Non-pigmented ciliary epithelial cell (primary cell): ENCODE measurements at regions not wholly inside any gene's neighbourhood (a gene's known extent, or its start where the extent isn't known, plus 50 kb on each side); places are given as distances from the start of the nearest gene placed in this dataset.

Experiments used
- DNase-seq: peaks from one replicate; pipeline ENCODE4 v3.0.0-alpha.2; 2010; ENCODE audit warnings: low read depth

GRCh38 chr4:179465131-179465797, 2023.0 kb upstream of the AGA start:
- no peak for DNase-seq

- no peak for DNase-seq
These were observed 2025.6 kb upstream of the AGA start for GRCh38 chr4:179467878-179468277.

- no peak for DNase-seq
These were observed 2029.9 kb upstream of the AGA start for GRCh38 chr4:179472164-179472563.

GRCh38 chr4:179478608-179479007, 2036.4 kb upstream of the AGA start:
- no peak for DNase-seq

DNA sequence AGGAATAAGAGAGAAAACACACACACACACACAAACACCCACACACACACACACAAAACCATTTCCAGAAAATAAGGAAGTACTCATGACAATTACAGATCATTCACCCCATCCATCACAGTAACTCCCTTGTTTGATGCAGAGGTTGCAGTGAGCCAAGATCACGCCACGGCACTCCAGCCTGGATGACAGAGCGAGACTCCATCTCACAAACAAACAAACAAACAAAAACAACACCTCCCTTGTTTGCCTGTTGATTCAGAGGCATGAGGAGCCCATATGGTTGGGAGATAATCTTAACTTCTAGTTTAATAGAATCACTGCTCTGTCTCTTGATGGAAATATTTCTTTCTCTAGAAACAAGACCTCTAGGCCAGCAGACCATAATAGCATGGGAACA, 2043.5 kb upstream of the AGA start:
- DNase-seq = no peak

DNA sequence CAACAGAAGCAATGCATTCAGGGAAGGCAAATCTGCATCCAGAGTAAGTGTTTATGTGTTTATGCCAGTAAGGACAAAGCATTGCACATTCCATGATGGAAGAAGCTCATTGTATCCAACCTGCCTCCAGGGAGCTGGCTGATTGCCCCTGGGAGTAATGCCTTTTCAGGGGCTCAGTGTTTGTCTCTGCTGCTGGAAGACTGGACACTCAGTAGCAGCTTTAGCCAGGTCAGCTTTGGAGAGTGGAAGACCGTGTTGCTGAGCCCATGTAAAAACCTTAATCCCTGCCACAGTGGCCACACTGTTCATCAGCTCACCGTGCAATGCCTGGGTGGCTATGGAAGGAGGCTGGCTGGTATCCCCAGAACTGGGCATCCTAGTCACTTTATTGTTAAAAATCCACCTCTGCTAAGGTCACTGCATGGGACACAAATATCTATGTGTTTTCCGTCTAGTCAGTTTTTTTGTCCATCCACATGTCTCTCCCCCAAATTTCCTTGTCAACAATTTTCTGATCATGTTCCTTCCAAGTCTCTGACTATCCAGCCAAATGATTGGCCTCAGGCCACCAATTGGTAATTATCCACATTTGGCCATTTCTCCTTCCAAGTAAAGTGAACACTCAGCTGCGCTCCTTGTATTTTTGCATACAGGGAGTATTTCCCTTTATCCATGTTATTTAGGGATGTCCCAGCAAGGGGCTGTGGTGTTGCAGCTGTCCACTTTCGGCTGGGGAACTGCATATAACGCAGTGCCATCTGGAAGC, 2044.5 kb upstream of the AGA start:
- DNase-seq = no peak

GRCh38 chr4:179492260-179493080, 2050.2 kb upstream of the AGA start:
- DNase-seq = no peak

GRCh38 chr4:179503976-179504375, 2061.7 kb upstream of the AGA start:
- DNase-seq = no peak

DNA sequence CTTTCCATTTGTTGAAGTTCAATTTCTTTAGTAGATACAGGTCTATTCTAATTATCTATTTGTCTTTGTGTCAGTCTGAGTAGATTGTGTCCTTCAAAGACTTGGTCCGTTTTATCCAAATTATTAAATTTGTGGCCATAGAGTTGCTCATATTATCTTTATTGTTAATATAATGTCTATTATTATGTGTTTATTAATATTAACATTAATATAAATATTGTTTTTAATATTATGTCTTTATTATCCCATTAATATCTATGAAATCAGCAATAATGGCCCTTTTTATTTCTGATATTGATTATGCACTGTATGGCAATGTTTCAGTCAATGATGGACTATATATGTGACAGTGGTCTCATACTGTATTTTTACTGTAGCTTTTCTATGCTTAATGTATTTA, 2067.3 kb upstream of the AGA start:
- DNase-seq = no peak

DNA sequence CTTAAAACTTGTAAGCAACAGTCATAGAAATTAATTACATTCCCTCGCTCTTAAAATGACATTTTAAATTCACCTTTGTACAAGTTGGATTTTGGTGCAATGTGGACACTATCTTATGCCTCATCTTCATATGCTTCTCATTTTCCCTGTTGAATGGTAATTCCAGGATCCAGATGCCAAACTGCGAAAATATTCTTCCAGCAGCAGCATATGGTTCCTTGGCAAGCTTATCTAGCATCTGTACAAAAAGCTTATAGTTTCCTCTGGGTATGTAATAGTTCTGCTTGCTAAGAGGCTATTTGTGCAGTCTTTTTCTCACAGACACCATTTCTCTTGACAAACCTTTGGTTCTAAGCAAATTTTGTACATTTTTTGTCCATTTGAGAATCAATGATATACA, 2079.7 kb upstream of the AGA start:
- DNase-seq = no peak

- DNase-seq = no peak
These were observed 2088.7 kb upstream of the AGA start for GRCh38 chr4:179530958-179531357.

- no peak for DNase-seq
These were observed 2094.5 kb upstream of the AGA start for GRCh38 chr4:179536694-179537093.

DNA sequence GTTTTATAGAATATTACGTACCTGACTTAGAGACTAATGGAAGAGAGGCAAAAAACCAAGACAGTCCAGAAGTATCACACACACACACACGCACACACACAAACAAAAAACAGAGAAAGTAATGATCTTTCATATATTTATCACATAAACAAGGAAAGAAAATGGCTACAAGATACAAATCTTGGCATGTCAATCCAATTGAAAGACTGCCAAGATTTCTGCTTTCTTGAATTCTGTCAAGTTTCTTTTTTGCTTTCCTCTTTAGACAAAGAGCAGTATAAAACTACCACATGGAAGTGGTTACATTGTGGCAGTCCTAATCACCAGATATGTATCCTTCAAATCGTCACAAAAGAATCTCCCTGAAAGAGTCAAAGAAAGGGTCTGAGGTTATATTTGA, 2097.4 kb upstream of the AGA start:
- no peak for DNase-seq

DNA sequence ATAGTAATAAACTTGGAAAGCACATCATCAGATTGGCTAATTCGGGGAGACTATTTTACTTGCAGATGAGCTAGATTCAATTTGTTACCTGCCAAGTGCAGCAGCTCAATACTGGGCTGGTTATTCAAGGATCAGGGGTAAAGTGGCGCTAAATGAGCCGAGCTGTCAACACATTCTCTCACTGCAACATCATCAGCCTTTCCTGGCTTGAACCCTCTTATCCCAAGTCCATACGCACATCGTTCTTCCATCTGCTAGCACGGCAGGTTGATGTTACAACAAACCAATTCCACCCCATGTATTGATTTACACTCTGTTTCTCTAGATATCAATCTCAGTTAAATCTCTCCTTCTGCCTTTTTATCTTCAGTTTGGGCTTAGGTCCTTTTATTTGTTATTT, 2101.5 kb upstream of the AGA start:
- DNase-seq = no peak

GRCh38 chr4:179544496-179544895, 2102.3 kb upstream of the AGA start:
- DNase-seq = no peak

DNA sequence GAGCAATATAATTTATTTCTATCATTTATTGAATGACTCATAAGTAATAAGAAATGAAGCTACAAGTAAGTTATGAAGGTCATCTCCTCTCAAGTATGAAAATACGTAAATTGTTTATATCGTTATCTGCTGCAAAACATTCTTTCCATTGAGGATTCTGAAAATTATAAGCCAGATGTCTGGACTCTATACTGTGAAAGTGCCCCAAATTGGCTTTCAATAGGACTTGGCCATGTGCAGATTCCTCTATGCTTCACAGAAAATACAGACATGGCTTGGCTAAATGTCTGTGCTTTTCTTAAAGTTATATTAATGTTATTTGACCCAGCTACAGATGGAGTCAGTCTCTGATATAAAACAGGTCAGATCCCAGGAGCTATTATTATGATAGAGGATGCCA, 2109.9 kb upstream of the AGA start:
- no peak for DNase-seq

- DNase-seq = no peak
These were observed 2121.5 kb upstream of the AGA start for GRCh38 chr4:179563741-179564140.

GRCh38 chr4:179569549-179569948, 2127.3 kb upstream of the AGA start:
- DNase-seq = no peak

DNA sequence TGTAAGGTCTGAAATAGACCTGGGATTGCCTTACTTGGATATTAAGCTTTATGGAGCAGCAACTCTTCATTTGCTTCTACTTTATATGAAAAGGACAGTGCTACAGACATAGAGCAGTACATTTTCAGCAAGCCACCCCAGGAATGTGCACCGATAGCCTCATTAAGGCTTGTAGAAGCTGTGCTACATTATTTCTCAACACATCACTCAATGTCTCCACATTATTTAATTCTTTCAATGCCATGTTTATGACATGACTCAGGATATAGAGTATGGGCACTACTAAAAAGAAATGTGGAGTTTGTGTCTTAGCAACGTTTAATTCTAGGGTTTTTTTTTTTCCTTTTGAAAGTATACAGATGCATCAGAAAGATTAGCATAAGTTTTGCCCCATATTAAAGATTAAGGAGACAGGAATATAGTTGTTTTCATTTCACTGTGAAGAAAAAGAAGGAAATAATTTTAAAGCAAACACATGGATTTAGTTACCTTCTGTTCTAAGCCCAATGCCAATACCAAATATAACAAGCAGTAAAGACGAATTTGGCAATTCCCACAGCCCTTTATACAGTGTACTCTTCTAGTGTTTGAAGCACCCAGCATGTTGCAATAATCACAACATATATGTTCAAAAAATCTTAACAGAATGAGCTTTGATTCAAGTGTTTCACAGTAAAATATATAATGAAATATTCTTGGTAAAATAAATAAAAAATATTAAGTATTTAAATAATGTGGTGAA, 2140.1 kb upstream of the AGA start:
- no peak for DNase-seq

DNA sequence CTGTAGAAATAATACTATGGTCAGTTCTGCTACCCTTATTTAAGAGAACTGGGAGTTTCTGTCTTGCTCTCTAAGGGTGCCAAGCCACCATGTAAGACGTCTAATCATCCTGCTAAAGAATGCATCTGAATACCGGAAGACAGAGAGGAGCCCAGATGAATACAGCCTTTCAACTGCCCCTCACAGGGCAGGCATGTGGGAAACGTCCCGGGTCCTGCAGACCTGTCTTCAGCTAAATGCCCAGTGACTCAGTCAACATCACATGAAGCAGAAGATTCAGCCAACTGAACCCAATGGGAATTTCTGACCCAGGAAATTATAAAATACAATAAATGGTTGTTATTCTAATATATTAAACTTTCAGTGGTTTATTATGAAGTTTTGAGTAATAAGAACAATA, 2141.0 kb upstream of the AGA start:
- no peak for DNase-seq

DNA sequence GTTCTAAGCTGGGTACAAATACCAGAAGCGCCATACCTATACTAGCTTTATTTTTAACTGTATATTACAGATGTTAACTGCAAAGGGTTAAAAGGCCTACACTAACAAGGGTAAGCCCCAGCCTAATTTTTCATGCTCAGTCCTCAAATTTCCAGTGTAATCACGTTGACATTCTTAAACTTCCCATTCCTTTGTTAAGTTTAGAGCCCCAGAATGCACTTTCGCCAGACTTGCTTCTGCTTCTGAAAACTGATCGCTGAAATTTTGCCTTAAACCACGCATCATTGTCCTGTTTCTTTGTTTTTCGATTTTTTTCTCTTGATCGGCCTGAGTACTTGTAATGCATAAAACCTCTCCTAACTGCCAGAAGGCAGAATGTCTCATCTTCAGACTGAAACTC, 2141.9 kb upstream of the AGA start:
- DNase-seq = no peak

DNA sequence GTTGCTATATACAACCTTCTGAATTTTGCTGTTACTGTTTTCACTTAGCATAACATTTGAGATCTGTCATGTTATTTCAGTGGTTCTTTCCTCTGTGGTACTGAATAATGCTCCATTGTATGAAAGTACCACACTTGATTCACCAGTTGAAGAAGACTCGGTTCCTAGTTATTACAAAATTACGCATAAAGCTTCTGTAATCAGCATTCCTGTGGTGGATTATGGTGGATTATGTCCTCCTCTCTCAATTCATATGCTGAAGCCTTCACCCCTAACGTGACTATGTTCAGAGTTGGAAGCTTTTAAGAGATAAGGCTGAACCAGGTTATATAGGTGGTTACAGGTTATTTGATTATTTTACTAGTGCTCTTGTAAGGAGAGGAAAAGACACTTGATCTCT, 2143.5 kb upstream of the AGA start:
- DNase-seq = no peak
